MM.1S (cell line): ENCODE measurements at regions not wholly inside any gene's neighbourhood (a gene's known extent, or its start where the extent isn't known, plus 50 kb on each side); places are given as distances from the start of the nearest gene placed in this dataset.

Experiments
- DNase-seq: peaks from one replicate; pipeline ENCODE4 v3.0.0-alpha.2; 2015
- H2AFZ ChIP-seq: fragments of 300-600 bp; sonication (generic); 2 replicates; pipeline ENCODE4 v1.6.0; 2016; ENCODE audit warnings: antibody characterized with exemption, low read length
- H3F3A ChIP-seq: fragments of 300-600 bp; sonication (generic); 2 replicates; pipeline ENCODE4 v1.6.1; 2016; ENCODE audit warnings: mild to moderate bottlenecking, antibody characterized with exemption, low read length, moderate library complexity, mixed read lengths; ENCODE audit not compliant: insufficient read depth
- H3K27ac ChIP-seq: fragments of 300-600 bp; sonication (generic); 2 replicates; pipeline ENCODE4 v1.5.1; 2016; ENCODE audit warnings: mild to moderate bottlenecking, low read length
- H3K27me3 ChIP-seq: fragments of 300-600 bp; sonication (generic); replicated peaks from 2 replicates; pipeline ENCODE4 v1.6.0; 2016; ENCODE audit warnings: low read length; ENCODE audit not compliant: insufficient read depth
- H3K36me3 ChIP-seq: fragments of 300-600 bp; sonication (generic); replicated peaks from 2 replicates; pipeline ENCODE4 v1.6.1; 2016; ENCODE audit warnings: mild to moderate bottlenecking, low read length, mixed read lengths; ENCODE audit not compliant: insufficient read depth
- H3K4me1 ChIP-seq: fragments of 300-600 bp; sonication (generic); 2 replicates; pipeline ENCODE4 v1.6.1; 2016; ENCODE audit warnings: low read length, mixed read lengths
- H3K4me2 ChIP-seq: fragments of 300-600 bp; sonication (generic); 2 replicates; pipeline ENCODE4 v1.6.0; 2016; ENCODE audit warnings: low read depth, low read length
- H3K4me3 ChIP-seq: fragments of 300-600 bp; sonication (generic); 2 replicates; pipeline ENCODE4 v1.5.1; 2016; ENCODE audit warnings: low read length, mixed read lengths
- H3K79me2 ChIP-seq: fragments of 300-600 bp; sonication (generic); 2 replicates; pipeline ENCODE4 v1.6.1; 2016; ENCODE audit warnings: mixed run types, low read length, mixed read lengths
- H3K9ac ChIP-seq: fragments of 300-600 bp; sonication (generic); 2 replicates; pipeline ENCODE4 v1.6.1; 2016; ENCODE audit warnings: low read length, mixed read lengths
- H3K9me2 ChIP-seq: fragments of 300-600 bp; sonication (generic); replicated peaks from 2 replicates; pipeline ENCODE4 v1.6.1; 2016; ENCODE audit warnings: mild to moderate bottlenecking, low read length, mixed read lengths; ENCODE audit not compliant: insufficient read depth
- H3K9me3 ChIP-seq: fragments of 300-600 bp; sonication (generic); replicated peaks from 2 replicates; pipeline ENCODE4 v1.6.1; 2016; ENCODE audit warnings: mild to moderate bottlenecking, low read length, mixed read lengths; ENCODE audit not compliant: insufficient read depth
- H4K20me1 ChIP-seq: fragments of 300-600 bp; sonication (generic); 2 replicates; pipeline ENCODE4 v1.6.1; 2016; ENCODE audit warnings: mild to moderate bottlenecking, low read length, moderate library complexity, mixed read lengths; ENCODE audit not compliant: insufficient read depth
- CTCF ChIP-seq: fragments of 300-600 bp; sonication (generic); IDR thresholded peaks from 2 replicates; pipeline ENCODE4 v1.5.1; 2016; ENCODE audit warnings: antibody characterized with exemption, low read length, mixed read lengths
- EZH2 ChIP-seq: fragments of 300-600 bp; sonication (generic); optimal IDR thresholded peaks from 2 replicates; pipeline ENCODE3; 2017; ENCODE audit warnings: low read depth, mild to moderate bottlenecking, antibody characterized with exemption, low read length, mixed read lengths
- EZH2phosphoT487 ChIP-seq: fragments of 300-600 bp; sonication (generic); IDR thresholded peaks from 2 replicates; pipeline ENCODE4 v1.6.1; 2018; ENCODE audit warnings: antibody characterized with exemption, low read length

DNA sequence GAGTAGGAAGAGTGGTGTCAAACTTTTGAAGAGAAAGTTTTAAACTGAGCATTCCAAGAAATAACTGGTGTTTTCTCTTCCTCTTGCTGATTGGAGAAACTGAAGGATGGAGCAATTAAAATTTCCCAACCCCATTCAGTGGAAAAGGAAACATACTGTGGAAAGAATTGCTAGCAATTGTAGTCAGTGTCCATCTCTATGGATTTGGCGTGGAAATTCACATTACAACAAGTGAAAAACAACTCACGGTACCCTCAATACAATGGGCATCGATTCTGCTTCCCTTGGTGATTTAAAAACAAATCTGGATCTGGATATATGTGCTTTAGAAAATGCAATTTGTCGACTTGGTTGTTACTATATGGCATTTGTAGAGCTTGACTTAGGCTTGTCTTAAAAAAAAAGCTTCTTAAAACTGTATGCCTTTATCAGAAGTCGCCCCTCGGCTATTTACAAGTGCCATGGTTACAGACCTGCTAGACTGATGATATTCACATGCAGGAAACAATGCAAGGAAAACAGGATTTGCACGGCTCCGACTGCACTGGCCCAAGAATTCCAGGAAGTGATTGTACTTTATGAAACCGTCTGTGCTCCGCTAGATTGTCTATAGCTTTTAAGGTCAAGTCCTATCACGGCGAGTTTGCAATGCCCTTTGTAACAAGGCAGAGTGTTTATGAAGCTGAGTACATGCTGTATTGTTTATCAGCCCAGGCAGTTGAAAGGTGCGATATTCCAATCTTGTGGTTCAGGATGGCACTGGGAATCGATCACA, 131.7 kb upstream of the PHACTR1 start:
- no peaks in the 10 kb centered on the region for H3K9me3 ChIP-seq
- H3K4me1 ChIP-seq: no peaks in the 10 kb centered on the region
- no peaks in the 10 kb centered on the region for H3F3A ChIP-seq
- no peaks in the 10 kb centered on the region for H3K79me2 ChIP-seq
- no peaks in the 10 kb centered on the region for H3K9me2 ChIP-seq
- no peak overlapping the region for H3K4me3 ChIP-seq
- no peak for TF ChIP-seq CTCF
- no peak for TF ChIP-seq EZH2phosphoT487
- no peak for TF ChIP-seq EZH2
- no peak overlapping the region for H2AFZ ChIP-seq
- H3K9ac ChIP-seq: no peak overlapping the region
- H3K36me3 ChIP-seq: no peaks in the 10 kb centered on the region
- H3K27me3 ChIP-seq: no peaks in the 10 kb centered on the region
- H4K20me1 ChIP-seq: no peaks in the 10 kb centered on the region
- no peak overlapping the region for H3K4me2 ChIP-seq
- no peak overlapping the region for H3K27ac ChIP-seq
- DNase-seq: no peak

GRCh38 chr6:12585497-12585958, 131.0 kb upstream of the PHACTR1 start:
- H3K9me2 ChIP-seq: no peaks in the 10 kb centered on the region
- H4K20me1 ChIP-seq: no peaks in the 10 kb centered on the region
- no peaks in the 10 kb centered on the region for H3K27me3 ChIP-seq
- H3K4me1 ChIP-seq: no peaks in the 10 kb centered on the region
- no peak overlapping the region for H2AFZ ChIP-seq
- no peaks in the 10 kb centered on the region for H3K79me2 ChIP-seq
- H3K9ac ChIP-seq: no peak overlapping the region
- H3K4me3 ChIP-seq: no peak overlapping the region
- no peaks in the 10 kb centered on the region for H3K9me3 ChIP-seq
- no peak overlapping the region for H3K4me2 ChIP-seq
- no peaks in the 10 kb centered on the region for H3F3A ChIP-seq
- H3K27ac ChIP-seq: no peak overlapping the region
- DNase-seq: no peak
- no peak for TF ChIP-seq CTCF
- TF ChIP-seq EZH2: no peak
- no peak for TF ChIP-seq EZH2phosphoT487
- no peaks in the 10 kb centered on the region for H3K36me3 ChIP-seq

DNA sequence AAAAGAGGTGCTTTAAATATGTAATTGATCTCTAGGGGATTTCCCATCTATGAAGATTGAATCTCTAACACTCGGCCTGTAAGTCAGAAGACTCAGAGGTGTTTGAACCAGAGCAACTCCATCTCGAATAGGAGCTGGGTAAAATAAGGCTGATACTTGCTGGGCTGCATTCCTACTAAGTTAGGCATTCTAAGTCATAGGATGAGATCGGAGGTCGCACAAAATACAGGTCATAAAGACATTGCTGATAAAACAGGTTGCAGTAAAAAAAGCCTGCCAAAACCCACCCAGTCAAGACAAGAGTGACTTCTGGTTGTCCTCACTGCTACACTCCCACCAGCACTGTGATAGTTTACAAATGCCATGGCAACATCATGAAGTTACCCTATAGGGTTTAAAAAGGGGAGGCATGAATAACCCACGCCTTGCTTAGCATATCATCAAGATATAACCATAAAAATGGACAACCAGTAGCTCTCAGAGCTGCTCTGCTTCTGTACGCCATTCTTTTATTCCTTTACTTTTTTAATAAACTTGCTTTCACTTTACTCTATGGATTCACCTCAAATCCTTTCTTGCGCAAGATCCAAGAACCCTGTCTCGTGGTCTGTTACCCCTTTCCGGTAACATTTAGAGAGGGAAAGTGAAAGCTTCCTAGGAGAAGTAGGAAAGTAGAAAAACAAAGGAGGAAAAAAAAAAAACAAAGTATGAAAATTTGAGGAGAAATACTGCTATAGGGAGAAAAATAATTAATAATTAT, 129.7 kb upstream of the PHACTR1 start:
- Histone ChIP-seq H3K9ac (no peak overlapping the region), H3K36me3 (no peaks in the 10 kb centered on the region), H3K9me3 (no peaks in the 10 kb centered on the region), H2AFZ (no peak overlapping the region), H3K4me3 (no peak overlapping the region), H3K27me3 (no peaks in the 10 kb centered on the region), H3K9me2 (no peaks in the 10 kb centered on the region), H4K20me1 (no peaks in the 10 kb centered on the region), H3F3A (no peaks in the 10 kb centered on the region), H3K79me2 (no peaks in the 10 kb centered on the region), H3K4me2 (no peak overlapping the region), H3K4me1 (no peaks in the 10 kb centered on the region), H3K27ac (no peak overlapping the region)
- TF ChIP-seq EZH2 (no peak), EZH2phosphoT487 (no peak), CTCF (no peak)
- no peak for DNase-seq
